HCT116 (cell line): ENCODE measurements at regions not wholly inside any gene's neighbourhood (a gene's known extent, or its start where the extent isn't known, plus 50 kb on each side); places are given as distances from the start of the nearest gene placed in this dataset.

Source experiments
- JUND ChIP-seq: IDR thresholded peaks from 2 replicates; pipeline ENCODE4 v1.6.1; 2012
- TF ChIP-seq, protein P1 (sequence below), 3 experiments: fragments of 200-600 bp in 1 of 3; sonication (generic) in 1 of 3; IDR thresholded peaks in 2 of 3; conservative IDR thresholded peaks in 1 of 3; 2 replicates each; pipeline ENCODE4 v1.5.1; 2012 to 2017; ENCODE audit warnings: low read depth in 2 of 3, low read length in 2 of 3, antibody characterized with exemption in 1 of 3, borderline replicate concordance in 1 of 3, control low read depth in 1 of 3, mild to moderate bottlenecking in 1 of 3, mixed read lengths in 1 of 3, mixed run types in 1 of 3, moderate library complexity in 1 of 3; ENCODE audit not compliant: insufficient read depth in 1 of 3

DNA sequence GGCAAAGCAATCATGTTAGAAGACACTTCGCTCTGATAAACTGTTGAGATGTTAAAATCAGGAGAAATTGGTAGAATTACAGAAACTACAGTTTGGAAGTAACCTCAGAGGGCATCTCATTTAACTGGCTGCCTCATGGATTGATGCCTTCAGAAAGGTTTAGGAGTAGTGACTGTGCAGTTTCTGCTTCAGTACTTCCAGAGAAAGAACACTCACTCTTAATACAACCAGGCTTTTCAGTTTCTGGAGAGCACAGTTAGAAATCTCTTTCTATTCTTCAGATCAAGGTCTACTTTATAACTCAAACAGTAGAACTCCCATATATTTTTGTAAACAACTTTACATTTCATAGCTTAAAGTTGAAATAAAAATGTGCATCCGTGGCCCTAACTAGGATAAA lies 1358.9 kb upstream of the LRRTM3 start:
- TF ChIP-seq, protein P1, sequence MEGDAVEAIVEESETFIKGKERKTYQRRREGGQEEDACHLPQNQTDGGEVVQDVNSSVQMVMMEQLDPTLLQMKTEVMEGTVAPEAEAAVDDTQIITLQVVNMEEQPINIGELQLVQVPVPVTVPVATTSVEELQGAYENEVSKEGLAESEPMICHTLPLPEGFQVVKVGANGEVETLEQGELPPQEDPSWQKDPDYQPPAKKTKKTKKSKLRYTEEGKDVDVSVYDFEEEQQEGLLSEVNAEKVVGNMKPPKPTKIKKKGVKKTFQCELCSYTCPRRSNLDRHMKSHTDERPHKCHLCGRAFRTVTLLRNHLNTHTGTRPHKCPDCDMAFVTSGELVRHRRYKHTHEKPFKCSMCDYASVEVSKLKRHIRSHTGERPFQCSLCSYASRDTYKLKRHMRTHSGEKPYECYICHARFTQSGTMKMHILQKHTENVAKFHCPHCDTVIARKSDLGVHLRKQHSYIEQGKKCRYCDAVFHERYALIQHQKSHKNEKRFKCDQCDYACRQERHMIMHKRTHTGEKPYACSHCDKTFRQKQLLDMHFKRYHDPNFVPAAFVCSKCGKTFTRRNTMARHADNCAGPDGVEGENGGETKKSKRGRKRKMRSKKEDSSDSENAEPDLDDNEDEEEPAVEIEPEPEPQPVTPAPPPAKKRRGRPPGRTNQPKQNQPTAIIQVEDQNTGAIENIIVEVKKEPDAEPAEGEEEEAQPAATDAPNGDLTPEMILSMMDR (IDR thresholded peaks at IDR 0.05 in 2 of 3, conservative IDR thresholded peaks at IDR 0.05 in 1 of 3; ENCODE audit: borderline replicate concordance in 1 of 3, insufficient read depth in 1 of 3, low read depth in 2 of 3, low read length in 2 of 3): no peak
- TF ChIP-seq JUND: no peak
